GM12892 (cell line): ENCODE measurements at regions not wholly inside any gene's neighbourhood (a gene's known extent, or its start where the extent isn't known, plus 50 kb on each side); places are given as distances from the start of the nearest gene placed in this dataset.

Experiments used
- POLR2A ChIP-seq: IDR thresholded peaks from 2 replicates; pipeline ENCODE4 v1.6.1; 2011; ENCODE audit warnings: low read depth, low read length, control low read depth
- POLR2AphosphoS5 ChIP-seq: IDR thresholded peaks from 2 replicates; pipeline ENCODE4 v1.6.1; 2011; ENCODE audit warnings: low read depth, low read length, control low read depth
- TAF1 ChIP-seq: IDR thresholded peaks from 2 replicates; pipeline ENCODE4 v1.6.1; 2011; ENCODE audit warnings: low read depth, mild to moderate bottlenecking, control low read depth, low read length, borderline replicate concordance

- TF ChIP-seq POLR2A (no peak), TAF1 (no peak), POLR2AphosphoS5 (no peak)
Measured at GRCh38 chr15:39283531-39283930, 297.3 kb upstream of the THBS1 start.
